ENCODE measurements at regions not wholly inside any gene's neighbourhood (a gene's known extent, or its start where the extent isn't known, plus 50 kb on each side); places are given as distances from the start of the nearest gene placed in this dataset.

DNA sequence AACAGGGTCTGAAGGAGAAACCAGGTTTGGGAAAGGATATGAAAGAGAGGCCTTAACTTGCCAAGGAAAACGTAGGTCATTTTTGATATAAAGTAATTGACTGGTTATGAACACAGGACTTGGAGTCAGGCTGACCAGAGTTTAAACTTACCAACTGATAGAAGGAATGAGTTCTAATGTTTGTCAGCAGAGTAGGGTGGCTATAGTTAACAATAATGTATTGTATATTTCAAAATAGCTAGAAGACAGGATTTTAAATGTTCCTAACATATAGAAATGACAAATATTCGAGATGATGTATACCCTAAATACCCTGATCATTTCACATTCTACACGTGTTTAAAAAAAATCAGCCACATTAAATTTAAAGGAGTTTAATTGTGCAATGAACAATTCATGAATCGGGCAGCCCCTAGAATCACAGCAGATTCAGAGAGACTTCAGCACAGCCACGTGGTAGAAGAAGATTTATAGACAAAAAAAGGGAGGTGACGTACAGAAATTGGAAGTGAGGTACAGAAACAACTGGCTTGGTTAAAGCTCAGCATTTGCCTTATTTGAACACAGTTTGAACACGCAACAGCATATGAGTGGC, 52.5 kb upstream of the PLEKHG7 start:
- DNase-seq, result no peak

DNA sequence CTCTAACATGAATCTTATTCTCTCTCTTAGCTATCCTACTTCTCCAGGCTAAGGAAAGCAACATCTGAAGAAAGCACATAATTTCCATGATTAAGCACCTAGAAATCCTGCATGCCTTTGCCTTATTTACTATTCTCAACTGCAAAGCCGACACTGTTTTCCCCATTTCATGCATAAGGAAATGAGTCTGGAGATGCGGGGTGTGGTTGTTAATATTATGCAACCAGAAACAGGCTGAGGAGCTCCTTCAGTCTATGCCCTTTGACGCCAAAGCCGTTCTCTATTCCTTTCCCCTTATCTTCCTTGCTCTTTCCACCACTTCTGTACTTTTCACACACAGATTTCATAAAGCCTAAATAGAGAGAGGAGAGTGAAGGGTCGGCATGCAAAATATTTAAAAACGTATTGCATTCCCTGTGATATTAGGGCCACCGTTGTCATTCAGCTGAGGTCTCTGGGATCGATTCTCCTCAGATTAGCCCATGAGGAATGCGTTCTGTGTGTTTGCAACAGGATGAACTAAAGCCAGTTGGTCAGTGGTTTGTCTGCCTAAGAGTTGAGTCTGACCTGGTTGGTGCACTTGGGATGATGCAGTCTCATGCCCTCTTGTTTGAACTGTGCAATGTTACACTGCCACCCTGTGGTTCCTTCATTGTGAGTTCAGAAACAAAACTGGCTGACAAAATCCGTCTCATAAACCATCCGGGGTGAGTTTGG, 53.1 kb upstream of the PLEKHG7 start:
- DNase-seq, result peak in 48 of 56 donors; percentile 1 to 72 (median 30)

DNA sequence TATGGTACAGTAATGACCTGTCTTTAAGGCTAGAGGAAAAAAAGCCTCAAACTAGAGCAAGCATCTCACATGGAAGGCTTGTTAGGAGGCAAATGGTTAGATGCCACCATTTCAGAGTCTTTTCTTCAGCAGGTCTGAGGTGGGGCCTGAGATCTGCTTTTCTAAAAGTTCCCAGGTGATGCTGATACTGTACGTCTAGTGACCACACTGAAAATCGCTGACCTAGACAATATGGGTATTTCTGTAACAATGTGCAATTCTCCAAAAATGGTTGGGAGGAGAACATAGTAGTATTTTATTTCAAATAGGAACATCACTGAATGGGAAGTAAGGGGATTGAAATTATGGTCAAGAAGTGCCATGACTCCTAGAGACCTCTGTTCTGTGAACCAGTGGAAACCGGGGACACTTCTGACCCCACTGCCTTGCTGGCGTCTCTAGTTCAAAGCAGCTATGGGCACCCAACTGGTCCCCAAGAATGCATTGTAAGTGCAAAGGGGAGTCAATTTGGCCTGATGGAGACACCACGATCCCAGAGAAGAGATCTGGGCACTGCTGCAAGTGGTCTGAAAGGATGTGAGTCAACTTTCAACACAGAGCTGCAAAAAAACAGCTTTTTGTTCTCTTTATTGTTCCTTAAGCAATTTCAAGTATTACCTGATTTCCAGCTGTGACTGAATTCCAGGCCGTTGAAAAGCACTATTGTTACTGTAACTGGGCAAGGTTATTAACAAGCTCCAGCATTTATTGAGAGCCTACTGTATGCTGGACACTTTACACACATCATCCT, 54.4 kb upstream of the PLEKHG7 start:
- DNase-seq, result no peak

DNA sequence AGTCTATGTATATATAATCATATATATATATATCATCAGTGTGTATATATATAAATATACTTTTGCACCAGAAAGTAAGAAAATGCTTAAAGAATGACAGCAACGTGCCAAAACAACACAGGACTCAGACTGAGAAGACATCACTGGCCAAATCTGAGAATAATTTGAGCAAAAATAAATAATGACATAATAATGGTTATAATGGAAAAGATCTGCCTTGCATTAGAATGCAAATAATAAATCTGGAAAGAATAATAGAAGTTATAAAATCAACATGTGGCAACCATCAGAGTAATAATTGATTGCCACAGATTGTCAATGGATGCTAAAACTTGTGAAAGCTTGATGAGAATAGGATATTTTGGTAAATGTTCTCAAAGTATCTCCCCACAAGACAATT, 61.5 kb upstream of the PLEKHG7 start:
- DNase-seq, result no peak

DNA sequence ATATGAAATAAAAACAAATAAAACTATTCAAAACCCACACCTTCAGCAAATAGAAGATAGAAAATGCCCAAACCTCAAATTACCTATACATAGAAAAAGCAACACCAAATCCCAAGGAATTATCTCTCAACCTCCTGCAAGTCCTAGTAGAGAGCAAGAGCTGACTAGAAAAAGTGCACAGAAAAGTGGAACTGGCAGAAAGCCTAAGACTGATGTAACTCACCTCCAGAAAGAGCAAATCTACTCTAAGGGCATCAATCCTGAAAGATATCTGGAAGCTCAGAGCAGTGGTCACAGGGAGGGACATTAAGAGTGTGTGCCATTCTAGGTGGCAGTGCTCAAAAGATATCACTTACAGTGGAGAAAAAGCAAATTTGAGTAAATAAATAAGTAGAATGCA, 62.1 kb upstream of the PLEKHG7 start:
- no peak for DNase-seq

DNA sequence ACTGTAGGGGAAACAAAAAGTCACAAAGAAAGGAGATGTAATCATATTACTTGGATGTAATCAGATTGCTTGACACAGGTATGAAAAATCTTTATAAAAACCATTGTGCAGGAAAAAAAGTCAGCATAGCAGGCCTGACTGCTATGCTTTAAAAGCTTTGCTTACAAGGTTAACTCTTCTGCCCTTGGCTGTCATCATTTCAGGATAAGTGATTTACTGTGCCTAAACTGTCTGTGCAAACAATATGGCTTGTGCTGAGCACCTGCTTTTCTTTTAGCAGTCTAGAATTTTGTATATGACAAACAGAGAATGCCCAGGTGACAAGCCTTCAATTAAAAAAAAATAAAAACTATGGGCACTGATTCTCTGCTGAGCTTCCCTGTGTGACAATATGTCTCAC, 63.8 kb upstream of the PLEKHG7 start:
- no peak for DNase-seq

DNA sequence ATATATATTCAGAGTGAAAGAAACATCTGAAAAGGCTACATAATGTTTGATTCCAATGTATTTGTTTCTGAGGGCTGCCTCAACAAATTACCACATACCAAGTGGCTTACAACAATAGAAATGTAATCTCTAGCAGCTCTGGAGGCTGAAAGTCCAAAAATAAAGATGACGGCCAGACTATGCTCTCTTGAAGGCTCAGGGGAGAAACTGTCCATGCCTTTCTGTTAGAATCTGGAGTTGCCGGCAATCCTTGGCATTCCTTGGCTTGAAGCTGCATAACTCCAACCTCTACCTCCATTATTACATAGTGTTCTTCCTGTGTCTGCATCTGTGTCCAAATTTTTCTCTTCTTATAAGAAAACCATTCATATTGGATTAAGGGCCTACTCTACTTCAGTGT, 68.1 kb upstream of the PLEKHG7 start:
- no peak for DNase-seq

DNA sequence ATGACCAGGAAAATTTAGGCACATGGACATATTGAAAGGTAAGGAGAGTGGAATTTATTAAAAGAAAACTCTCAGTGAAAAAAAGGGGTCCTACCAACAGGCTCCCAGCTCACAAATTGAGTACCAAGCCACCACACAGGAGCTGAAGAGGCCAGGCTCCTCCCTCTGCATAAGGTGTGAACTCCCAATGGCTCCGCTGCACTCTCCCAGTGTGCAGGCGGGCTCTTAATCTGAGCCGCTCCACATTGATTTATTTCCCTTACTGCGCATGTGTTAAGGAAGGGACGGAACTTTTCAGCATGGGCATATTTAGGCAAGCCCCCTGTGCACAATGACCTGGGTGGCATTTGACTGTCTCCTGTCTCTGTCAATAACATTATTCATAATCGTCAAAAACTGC, 68.6 kb upstream of the PLEKHG7 start:
- DNase-seq, result no peak

DNA sequence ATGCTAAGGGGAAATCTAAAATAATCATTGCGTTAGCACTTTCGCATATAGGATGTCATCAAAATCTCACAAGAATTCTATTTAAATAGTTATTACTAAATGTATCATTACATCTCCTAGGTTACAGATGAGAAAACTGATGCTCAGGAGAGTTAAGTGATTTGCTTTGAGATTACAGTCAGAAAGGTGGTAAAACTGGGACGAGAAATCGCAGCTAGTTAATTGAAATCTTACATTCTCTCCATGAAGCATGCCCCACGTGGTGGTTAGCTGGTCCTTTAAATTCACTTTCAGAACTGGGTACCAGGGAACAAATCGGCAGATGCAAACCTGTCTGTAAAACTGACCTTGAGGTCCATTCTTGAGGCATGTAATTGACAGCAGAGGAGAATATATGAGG, 71.8 kb upstream of the PLEKHG7 start:
- DNase-seq, result no peak

DNA sequence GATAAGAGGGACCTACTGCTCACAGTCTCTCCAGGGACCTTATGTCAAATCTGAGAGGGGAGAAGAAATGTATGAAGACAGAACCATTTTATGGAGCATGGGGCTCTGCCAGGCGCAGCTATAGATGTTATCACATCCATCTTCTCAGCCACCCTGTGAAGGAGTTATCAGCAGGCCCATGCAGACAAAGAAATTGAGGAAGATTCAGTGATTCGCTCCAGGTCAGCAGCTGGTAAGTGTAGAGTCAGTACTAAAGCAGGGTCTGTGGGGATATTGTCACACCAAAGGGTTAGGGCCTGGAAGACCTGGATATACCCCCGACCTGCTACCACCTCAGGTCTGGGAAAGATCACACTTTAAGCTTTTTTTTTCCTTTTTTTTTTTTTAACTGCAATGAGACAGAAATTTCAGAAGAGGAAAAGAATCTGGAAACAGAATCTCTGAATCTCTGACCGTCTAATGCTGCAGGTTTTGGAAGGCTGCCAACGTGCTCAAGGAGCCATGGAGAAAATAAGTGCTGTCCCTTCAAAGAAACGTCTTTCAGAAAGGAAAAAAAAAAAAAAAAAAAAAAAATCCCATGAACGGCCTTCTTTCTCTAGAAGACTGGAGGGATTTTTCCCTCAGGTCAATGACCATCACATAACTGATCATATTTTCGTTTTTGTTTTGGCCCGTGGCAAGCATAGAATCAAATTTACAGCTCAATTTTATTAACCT, 73.3 kb upstream of the PLEKHG7 start:
- DNase-seq, result peak in 3 of 56 donors; percentile 6 to 24 (median 7)

DNA sequence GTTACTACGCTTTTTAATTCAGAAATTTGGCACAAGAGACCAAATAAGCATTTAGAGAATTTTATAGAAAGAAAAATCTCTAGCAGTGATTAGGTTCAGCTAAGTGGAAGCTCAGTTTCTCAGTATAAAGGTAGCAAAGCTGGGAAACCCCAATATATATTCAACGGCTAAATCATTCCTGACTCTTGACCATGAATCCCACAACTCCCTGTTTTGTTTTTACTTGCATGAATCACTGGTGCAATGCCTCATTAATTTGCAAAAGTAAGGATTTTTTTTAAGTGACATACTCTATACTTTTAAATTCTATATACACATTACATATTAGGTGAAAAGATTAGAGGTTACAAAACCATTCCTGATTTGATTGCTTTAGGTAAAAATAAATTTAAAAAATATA, 74.3 kb upstream of the PLEKHG7 start:
- DNase-seq, result no peak

DNA sequence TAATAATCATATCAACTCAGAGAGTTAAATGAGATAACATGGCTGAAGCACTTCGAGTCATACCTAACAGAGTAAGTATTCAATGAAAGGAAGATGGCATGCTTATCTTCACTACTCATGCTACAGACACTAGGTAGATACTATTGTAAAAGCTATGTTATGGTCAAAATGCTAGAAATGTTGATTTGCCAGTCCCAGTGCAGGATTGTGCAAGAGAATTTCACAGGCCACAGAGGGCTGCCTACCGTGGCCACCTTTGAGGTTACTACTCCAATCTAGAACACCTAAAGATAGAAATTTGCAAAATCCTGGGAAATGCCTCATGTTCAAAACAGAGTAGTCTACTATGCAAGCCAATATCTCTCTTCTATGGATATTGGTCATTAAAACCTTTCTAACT, 75.3 kb upstream of the PLEKHG7 start:
- no peak for DNase-seq

DNA sequence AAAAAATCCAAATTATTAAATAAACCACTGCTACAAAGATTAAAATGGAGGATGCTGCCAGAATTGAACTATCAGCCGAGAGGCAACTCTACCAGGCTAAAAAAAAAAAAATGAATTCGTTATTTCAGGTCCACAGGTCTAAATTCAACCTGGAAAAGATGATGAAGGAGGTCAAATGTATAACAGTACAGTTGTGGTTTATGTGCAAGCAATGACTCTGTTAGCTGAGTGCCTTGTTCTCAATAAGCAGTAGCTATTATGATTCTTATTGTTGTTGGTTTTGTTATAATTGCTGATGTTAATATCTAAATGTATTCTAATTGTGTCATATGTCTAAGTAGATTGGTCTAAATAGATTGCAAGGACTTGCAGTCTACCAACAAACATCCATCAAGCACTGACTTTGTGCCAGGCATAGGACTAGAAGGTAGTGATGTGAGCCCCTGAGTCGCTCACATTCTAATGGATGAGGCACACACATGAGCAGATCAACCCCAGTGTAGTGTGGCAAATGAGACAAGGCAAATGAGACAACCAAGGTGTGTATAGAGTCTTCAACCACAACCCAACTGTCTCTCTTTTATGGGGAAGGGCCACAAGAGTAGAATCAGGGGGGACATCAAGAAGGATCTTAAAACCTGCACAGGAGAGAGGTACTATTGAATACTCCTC, 77.0 kb upstream of the PLEKHG7 start:
- DNase-seq, result no peak

DNA sequence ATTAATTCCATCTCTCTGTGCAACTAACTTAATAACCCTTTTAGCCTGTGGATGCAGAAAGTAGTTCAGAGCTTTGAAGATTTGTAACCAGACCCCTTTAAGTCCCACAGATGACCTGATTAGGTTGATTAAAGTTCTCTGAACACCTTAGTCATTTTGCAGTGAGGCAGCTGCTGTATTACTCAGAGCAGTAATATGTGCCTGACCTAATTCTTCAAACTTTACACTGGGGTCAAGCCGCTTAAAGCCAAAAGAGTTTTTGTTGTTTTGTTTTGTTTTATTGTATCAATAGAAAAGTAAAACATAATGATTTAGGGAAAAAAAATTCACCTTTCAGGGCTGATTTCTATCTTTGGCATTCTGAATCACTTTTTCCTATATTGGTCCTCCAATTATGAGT, 78.6 kb upstream of the PLEKHG7 start:
- no peak for DNase-seq

DNA sequence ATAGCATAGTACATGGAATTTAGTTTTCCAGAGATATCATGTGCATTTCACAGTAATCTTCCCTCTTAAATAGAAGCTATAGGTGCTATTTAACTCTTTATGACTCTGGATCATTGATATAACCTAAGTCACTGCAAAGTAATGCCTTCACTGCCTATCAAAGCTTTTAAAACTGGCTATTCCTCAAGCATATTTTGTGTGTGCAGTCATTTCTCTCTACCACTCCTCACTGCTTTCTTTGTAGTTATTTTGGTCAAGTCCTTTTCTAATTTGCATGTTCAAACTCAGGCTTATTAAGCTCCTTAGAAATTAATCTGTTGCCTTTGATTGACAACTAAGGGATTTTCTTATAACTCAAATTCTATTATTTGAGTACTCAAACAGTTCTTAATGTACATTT, 79.4 kb upstream of the PLEKHG7 start:
- no peak for DNase-seq

DNA sequence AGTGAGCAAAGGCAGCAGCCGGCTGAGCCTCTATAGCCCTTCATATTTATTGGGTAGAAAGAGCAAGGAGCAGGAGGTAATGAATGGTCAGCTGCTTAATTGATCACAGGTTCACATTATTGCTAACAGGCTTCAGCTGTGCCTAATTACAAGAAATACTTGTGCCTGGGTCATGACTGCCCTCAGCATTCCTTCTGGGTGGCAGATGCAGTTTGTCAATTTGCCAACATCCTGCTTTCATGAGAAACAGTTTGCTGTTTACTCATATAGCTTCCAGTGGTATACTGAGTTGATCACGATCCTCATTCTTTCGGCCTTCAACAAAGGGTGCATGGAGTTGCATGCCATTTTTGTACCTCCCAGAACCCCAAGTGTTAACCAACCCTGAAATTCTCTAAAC, 81.0 kb upstream of the PLEKHG7 start:
- no peak for DNase-seq

DNA sequence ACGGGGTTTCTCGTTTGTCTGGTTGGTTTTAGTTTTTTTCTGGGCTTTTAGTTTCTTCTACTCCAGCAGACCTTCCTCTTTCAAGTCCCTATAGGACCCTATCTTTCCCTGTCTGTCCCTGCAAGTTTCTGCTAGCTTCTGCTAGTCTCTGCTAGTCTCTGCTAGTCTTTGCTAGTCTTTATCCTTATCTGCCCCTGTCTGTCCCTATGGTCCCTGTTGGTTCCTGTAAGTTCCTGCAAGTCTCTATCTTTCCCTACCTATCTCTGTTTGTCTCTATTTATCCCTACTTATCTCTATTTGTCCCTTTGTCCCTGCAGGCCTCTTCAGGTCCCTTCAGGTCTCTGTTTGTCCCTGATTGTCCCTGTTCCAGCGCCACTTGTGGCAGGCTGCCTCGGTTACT, 81.5 kb upstream of the PLEKHG7 start:
- no peak for DNase-seq

DNA sequence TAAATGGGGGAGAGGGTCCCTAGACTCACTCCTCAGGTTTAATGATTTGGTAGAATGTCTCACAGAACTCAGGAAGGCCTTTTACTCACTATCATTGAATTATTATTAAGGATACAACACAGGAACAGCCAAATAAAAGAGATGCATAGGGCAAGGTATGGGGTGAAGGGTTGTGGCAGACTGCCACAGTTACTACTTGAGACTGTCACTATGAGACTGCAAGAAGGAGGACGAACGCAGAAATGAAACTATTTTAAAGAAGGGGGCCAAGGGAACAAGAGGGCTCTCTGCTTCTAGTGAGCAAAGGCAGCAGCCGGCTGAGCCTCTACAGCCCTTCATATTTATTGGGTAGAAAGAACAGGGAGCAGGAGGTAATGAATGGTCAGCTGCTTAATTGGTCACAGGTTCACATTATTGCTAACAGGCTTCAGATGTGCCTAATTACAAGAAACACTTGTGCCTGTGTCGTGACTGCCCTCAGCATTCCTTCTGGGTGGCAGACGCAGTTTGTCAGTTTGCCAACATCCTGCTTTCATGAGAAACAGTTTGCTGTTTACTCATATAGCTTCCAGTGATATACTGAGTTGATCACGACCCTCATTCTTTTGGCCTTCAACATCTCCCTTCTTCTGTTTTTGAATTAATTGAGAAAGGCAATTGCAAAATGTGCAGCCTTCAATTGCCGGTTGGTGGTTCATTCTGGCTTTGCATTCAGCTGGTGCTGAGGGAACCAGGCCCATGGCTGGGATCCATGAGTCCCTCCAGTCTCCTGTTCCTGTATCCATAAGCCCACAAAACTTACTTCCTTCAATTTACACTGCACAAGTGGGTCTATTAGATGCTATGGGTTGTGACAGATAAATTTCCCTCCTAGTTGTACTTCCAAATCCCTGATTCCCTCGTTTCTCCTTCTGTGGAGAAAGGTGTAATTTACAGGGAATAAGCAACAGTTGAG, 82.8 kb upstream of the PLEKHG7 start:
- peak in 1 of 56 donors; percentile 1 for DNase-seq

DNA sequence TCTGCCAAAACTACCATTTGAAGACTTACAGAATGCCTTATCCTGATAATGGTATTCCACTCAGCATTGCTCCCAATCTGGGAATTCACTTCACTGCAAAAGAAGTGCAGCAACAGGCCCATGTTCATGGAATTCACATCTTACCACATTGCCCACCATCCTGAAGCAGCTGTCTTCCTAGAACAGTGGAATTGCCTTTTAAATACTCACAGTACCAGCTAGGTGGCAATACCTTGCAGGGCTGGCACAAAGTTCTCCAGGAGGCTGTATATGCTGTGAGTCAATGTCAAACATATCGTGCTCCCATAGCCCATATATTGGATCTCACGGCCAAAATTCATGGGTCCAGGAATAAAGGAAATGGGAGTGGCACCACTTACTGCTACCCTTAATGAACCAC, 83.8 kb upstream of the PLEKHG7 start:
- DNase-seq, result no peak

DNA sequence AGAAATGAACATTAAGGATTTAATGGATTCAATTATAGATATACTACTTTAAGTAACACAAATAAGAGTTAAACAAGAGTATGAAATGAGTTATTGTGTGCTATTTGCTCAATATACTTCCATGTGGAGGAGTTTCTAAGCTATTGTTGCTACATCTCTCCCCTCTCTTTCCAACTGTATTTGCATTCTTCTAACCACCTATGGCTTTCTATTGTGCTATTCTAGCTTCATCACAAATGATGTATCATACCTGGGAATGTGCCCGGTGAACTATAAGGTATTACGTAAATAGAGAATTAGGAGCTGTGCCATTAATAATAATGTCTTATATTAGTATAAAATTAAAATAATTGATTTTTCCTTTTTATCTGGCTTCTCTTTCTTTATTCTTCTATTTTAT, 87.1 kb upstream of the PLEKHG7 start:
- no peak for DNase-seq
